Skeletal muscle cell (primary cell): ENCODE measurements at regions not wholly inside any gene's neighbourhood (a gene's known extent, or its start where the extent isn't known, plus 50 kb on each side); places are given as distances from the start of the nearest gene placed in this dataset.
"Not testable (repeated sequence)": the region's sequence is repeated elsewhere in the genome, so short reads cannot be mapped to it uniquely, and the experiment has no call there.

Experiments
- DNase-seq: peaks from one replicate; pipeline ENCODE4 v3.0.0-alpha.2; 2010; ENCODE audit warnings: low read depth
- H3K4me3 ChIP-seq: 2 replicates; pipeline ENCODE4 v1.5.1; 2011; ENCODE audit warnings: low read depth, mild to moderate bottlenecking, control low read depth, low read length, moderate library complexity

GRCh38 chr4:25981749-25982148 lies 67.7 kb downstream of the SMIM20 start:
- DNase-seq: no peak
- no peak overlapping the region for H3K4me3 ChIP-seq

- no peak overlapping the region for H3K4me3 ChIP-seq
- DNase-seq: no peak
Measured at GRCh38 chr4:25982962-25983361, 68.9 kb downstream of the SMIM20 start.

GRCh38 chr4:25984266-25984665 lies 70.2 kb downstream of the SMIM20 start:
- H3K4me3 ChIP-seq: no peak overlapping the region
- DNase-seq: no peak

- no peak overlapping the region for H3K4me3 ChIP-seq
- DNase-seq: no peak
Measured at GRCh38 chr4:25984796-25985195, 70.8 kb downstream of the SMIM20 start.

- no peak for DNase-seq
- H3K4me3 ChIP-seq: no peak overlapping the region
Measured at GRCh38 chr4:25986807-25987206, 72.8 kb downstream of the SMIM20 start.

GRCh38 chr4:25991340-25991739 lies 77.3 kb downstream of the SMIM20 start:
- no peak for DNase-seq
- no peak overlapping the region for H3K4me3 ChIP-seq

GRCh38 chr4:25993395-25994185 lies 79.6 kb downstream of the SMIM20 start:
- H3K4me3 ChIP-seq: no peak overlapping the region
- no peak for DNase-seq

GRCh38 chr4:25994577-25994976 lies 80.6 kb downstream of the SMIM20 start:
- not testable (repeated sequence) for H3K4me3 ChIP-seq, DNase-seq

GRCh38 chr4:26000274-26000950 lies 86.4 kb downstream of the SMIM20 start:
- no peak for DNase-seq
- no peak overlapping the region for H3K4me3 ChIP-seq

- DNase-seq: no peak
- no peak overlapping the region for H3K4me3 ChIP-seq
Measured at GRCh38 chr4:26001413-26001812, 87.4 kb downstream of the SMIM20 start.

- no peak overlapping the region for H3K4me3 ChIP-seq
- no peak for DNase-seq
Measured at GRCh38 chr4:26001816-26002215, 87.8 kb downstream of the SMIM20 start.

- H3K4me3 ChIP-seq: no peak overlapping the region
- DNase-seq: no peak
Measured at GRCh38 chr4:26003056-26003455, 89.0 kb downstream of the SMIM20 start.

- DNase-seq: no peak
- no peak overlapping the region for H3K4me3 ChIP-seq
Measured at GRCh38 chr4:26004290-26004689, 90.3 kb downstream of the SMIM20 start.

GRCh38 chr4:26005764-26006163 lies 91.7 kb downstream of the SMIM20 start:
- no peak overlapping the region for H3K4me3 ChIP-seq
- no peak for DNase-seq

- no peak overlapping the region for H3K4me3 ChIP-seq
- no peak for DNase-seq
Measured at GRCh38 chr4:26008737-26009136, 94.7 kb downstream of the SMIM20 start.

- DNase-seq: no peak
- H3K4me3 ChIP-seq: no peak overlapping the region
Measured at GRCh38 chr4:26009502-26009901, 95.5 kb downstream of the SMIM20 start.

GRCh38 chr4:26010304-26010703 lies 96.3 kb downstream of the SMIM20 start:
- no peak for DNase-seq
- H3K4me3 ChIP-seq: no peak overlapping the region

- DNase-seq: no peak
Measured at GRCh38 chr4:26013629-26014028, 99.6 kb downstream of the SMIM20 start.

GRCh38 chr4:26015133-26015651 lies 101.2 kb downstream of the SMIM20 start:
- no peak overlapping the region for H3K4me3 ChIP-seq
- DNase-seq: peak; percentile 92

More at GRCh38 chr4:26013629-26014028, 99.6 kb downstream of the SMIM20 start:
- H3K4me3 ChIP-seq: no peak overlapping the region

- H3K4me3 ChIP-seq: no peak overlapping the region
- DNase-seq: no peak
Measured at GRCh38 chr4:26015906-26016305, 101.9 kb downstream of the SMIM20 start.

GRCh38 chr4:26017531-26017930 lies 103.5 kb downstream of the SMIM20 start:
- H3K4me3 ChIP-seq: no peak overlapping the region
- no peak for DNase-seq
